ENCODE measurements at regions not wholly inside any gene's neighbourhood (a gene's known extent, or its start where the extent isn't known, plus 50 kb on each side); places are given as distances from the start of the nearest gene placed in this dataset.

DNA sequence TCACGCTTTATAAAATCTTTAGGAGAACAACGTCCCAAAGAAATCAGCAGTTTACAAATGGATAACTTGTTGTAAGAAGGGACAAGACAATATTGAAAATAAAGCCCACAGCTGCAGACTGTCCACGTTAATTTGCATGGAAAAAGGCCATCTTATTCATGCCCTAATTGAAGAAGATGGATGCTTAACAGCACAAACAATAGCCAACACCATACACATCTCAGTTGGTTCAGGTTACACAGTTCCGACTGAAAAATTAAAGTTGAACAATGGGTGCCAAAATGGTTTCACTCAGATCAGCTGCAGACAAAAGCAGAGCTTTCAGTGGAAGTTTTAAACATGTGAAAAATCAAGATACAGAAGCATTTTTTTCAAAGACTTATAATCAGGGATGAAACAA, 314.2 kb downstream of the RAB38 start:
- TF ChIP-seq, protein P1, sequence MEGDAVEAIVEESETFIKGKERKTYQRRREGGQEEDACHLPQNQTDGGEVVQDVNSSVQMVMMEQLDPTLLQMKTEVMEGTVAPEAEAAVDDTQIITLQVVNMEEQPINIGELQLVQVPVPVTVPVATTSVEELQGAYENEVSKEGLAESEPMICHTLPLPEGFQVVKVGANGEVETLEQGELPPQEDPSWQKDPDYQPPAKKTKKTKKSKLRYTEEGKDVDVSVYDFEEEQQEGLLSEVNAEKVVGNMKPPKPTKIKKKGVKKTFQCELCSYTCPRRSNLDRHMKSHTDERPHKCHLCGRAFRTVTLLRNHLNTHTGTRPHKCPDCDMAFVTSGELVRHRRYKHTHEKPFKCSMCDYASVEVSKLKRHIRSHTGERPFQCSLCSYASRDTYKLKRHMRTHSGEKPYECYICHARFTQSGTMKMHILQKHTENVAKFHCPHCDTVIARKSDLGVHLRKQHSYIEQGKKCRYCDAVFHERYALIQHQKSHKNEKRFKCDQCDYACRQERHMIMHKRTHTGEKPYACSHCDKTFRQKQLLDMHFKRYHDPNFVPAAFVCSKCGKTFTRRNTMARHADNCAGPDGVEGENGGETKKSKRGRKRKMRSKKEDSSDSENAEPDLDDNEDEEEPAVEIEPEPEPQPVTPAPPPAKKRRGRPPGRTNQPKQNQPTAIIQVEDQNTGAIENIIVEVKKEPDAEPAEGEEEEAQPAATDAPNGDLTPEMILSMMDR (IDR thresholded peaks at IDR 0.05), result no peak
- no peak for TF ChIP-seq POLR2AphosphoS5 (IDR thresholded peaks at IDR 0.05; ENCODE audit: insufficient read depth in 1 of 2, low read depth in 1 of 2)

All from vagina (tissue), 2 donors.